ENCODE measurements at regions not wholly inside any gene's neighbourhood (a gene's known extent, or its start where the extent isn't known, plus 50 kb on each side); places are given as distances from the start of the nearest gene placed in this dataset.

GRCh38 chr13:40440990-40441820 lies 225.2 kb downstream of the FOXO1 start:
- TF ChIP-seq RFX5 (IDR thresholded peaks at IDR 0.05; ENCODE audit: low read depth, low read length) (no peak), POLR2AphosphoS5 (IDR thresholded peaks at IDR 0.05; ENCODE audit: low read length) (no peak)
